ENCODE measurements at regions not wholly inside any gene's neighbourhood (a gene's known extent, or its start where the extent isn't known, plus 50 kb on each side); places are given as distances from the start of the nearest gene placed in this dataset.
"Not testable (repeated sequence)": the region's sequence is repeated elsewhere in the genome, so short reads cannot be mapped to it uniquely, and the experiment has no call there.

GRCh38 chr5:102068870-102069269 is 227.2 kb downstream of the SLCO4C1 start:
- TF ChIP-seq PAX5 (IDR thresholded peaks at IDR 0.05; ENCODE audit: insufficient read depth, low read length, severe bottlenecking): no peak
- no peak for TF ChIP-seq SPI1 (IDR thresholded peaks at IDR 0.05; ENCODE audit: low read depth, low read length)
- TF ChIP-seq POLR2AphosphoS5 (IDR thresholded peaks at IDR 0.05; ENCODE audit: low read depth, low read length): no peak
- TF ChIP-seq TAF1 (IDR thresholded peaks at IDR 0.05; ENCODE audit: low read depth, low read length): no peak
- no peak for TF ChIP-seq POU2F2 (IDR thresholded peaks at IDR 0.05; ENCODE audit: low read depth, low read length)
- TF ChIP-seq POLR2A (IDR thresholded peaks at IDR 0.05; ENCODE audit: low read depth, low read length): no peak
- DNase-seq (ENCODE audit: insufficient read length, low spot score): no peak

GRCh38 chr5:102049517-102049916 is 246.6 kb downstream of the SLCO4C1 start:
- DNase-seq (ENCODE audit: insufficient read length, low spot score): no peak
- no peak for TF ChIP-seq PAX5 (IDR thresholded peaks at IDR 0.05; ENCODE audit: insufficient read depth, low read length, severe bottlenecking)
- no peak for FAIRE-seq

More at GRCh38 chr5:102068870-102069269, 227.2 kb downstream of the SLCO4C1 start:
- FAIRE-seq: no peak

GRCh38 chr5:102048940-102049339 is 247.1 kb downstream of the SLCO4C1 start:
- DNase-seq (ENCODE audit: insufficient read length, low spot score) (no peak), FAIRE-seq (no peak)
- no peak for TF ChIP-seq PAX5 (IDR thresholded peaks at IDR 0.05; ENCODE audit: insufficient read depth, low read length, severe bottlenecking)

DNA sequence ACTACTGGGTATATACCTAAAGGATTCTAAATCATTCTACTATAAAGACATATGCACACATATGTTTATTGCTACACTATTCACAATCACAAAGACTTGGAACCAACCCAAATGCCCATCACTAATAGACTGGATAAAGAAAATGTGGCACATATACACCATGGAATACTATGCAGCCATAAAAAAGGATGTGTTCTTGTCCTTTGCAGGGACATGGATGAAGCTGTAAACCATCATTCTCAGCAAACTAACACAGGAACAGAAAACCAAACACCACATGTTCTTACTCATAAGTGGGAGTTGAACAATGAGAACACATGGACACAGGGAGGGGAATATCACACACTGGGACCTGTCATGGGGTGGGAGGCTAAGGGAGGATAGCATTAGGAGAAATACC is 249.0 kb downstream of the SLCO4C1 start:
- DNase-seq (ENCODE audit: insufficient read length, low spot score); FAIRE-seq: not testable (repeated sequence)

GRCh38 chr5:102040326-102040725 is 255.8 kb downstream of the SLCO4C1 start:
- TF ChIP-seq PAX5 (IDR thresholded peaks at IDR 0.05; ENCODE audit: insufficient read depth, low read length, severe bottlenecking) (no peak), TAF1 (IDR thresholded peaks at IDR 0.05; ENCODE audit: low read depth, low read length) (no peak), POLR2AphosphoS5 (IDR thresholded peaks at IDR 0.05; ENCODE audit: low read depth, low read length) (no peak), SPI1 (IDR thresholded peaks at IDR 0.05; ENCODE audit: low read depth, low read length) (no peak), POLR2A (IDR thresholded peaks at IDR 0.05; ENCODE audit: low read depth, low read length) (no peak), POU2F2 (IDR thresholded peaks at IDR 0.05; ENCODE audit: low read depth, low read length) (no peak)
- DNase-seq (ENCODE audit: insufficient read length, low spot score): no peak
- FAIRE-seq: no peak

DNA sequence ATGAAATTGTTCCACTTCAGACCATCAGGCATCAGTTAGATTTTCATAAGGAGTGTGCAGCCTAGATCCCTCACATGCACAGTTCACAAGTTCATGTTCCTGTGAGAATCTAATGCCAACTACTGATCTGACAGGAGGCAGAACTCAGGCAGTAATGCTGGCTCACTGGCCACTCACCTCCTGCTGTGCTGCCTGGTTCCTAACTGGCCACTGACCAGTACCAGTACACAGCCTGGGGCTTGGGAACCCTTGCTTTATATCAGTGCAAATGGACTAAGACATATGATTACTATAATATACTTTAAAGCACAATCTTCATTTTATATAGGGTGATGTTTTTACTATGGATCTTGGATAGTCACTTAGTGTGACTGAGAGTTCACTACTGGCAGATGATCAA is 259.2 kb downstream of the SLCO4C1 start:
- DNase-seq (ENCODE audit: insufficient read length, low spot score) (no peak), FAIRE-seq (no peak)
- no peak for TF ChIP-seq POU2F2 (IDR thresholded peaks at IDR 0.05; ENCODE audit: low read depth, low read length)
- no peak for TF ChIP-seq POLR2A (IDR thresholded peaks at IDR 0.05; ENCODE audit: low read depth, low read length)
- TF ChIP-seq PAX5 (IDR thresholded peaks at IDR 0.05; ENCODE audit: insufficient read depth, low read length, severe bottlenecking): no peak
- TF ChIP-seq POLR2AphosphoS5 (IDR thresholded peaks at IDR 0.05; ENCODE audit: low read depth, low read length): no peak
- no peak for TF ChIP-seq TAF1 (IDR thresholded peaks at IDR 0.05; ENCODE audit: low read depth, low read length)
- TF ChIP-seq SPI1 (IDR thresholded peaks at IDR 0.05; ENCODE audit: low read depth, low read length): no peak

- TF ChIP-seq POLR2AphosphoS5 (IDR thresholded peaks at IDR 0.05; ENCODE audit: low read depth, low read length): no peak
- no peak for TF ChIP-seq POU2F2 (IDR thresholded peaks at IDR 0.05; ENCODE audit: low read depth, low read length)
- TF ChIP-seq TAF1 (IDR thresholded peaks at IDR 0.05; ENCODE audit: low read depth, low read length): no peak
- TF ChIP-seq SPI1 (IDR thresholded peaks at IDR 0.05; ENCODE audit: low read depth, low read length): no peak
- TF ChIP-seq PAX5 (IDR thresholded peaks at IDR 0.05; ENCODE audit: insufficient read depth, low read length, severe bottlenecking): no peak
- no peak for TF ChIP-seq POLR2A (IDR thresholded peaks at IDR 0.05; ENCODE audit: low read depth, low read length)
- FAIRE-seq (no peak), DNase-seq (ENCODE audit: insufficient read length, low spot score) (no peak)
These were observed 264.4 kb downstream of the SLCO4C1 start for GRCh38 chr5:102031711-102032110.

DNA sequence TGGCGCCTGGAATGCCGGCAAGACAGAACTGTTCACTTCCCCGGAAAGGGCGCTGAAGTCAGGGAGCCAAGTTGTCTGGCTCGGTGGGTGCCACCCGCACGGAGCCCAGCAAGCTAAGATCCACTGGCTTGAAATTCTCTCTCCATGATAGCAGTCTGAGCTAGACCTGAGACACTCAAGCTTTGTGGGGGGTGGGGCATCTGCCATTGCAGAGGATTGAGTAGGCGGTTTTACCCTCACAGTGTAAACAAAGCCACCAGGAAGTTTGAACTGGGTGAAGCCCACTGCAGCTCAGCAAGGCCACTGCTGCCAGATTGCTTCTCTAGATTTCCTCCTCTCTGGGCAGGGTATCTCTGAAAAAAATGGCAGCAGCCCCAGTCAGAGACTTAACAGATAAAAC is 277.4 kb downstream of the SLCO4C1 start:
- TF ChIP-seq POLR2AphosphoS5 (IDR thresholded peaks at IDR 0.05; ENCODE audit: low read depth, low read length) (no peak), SPI1 (IDR thresholded peaks at IDR 0.05; ENCODE audit: low read depth, low read length) (no peak), POLR2A (IDR thresholded peaks at IDR 0.05; ENCODE audit: low read depth, low read length) (no peak), POU2F2 (IDR thresholded peaks at IDR 0.05; ENCODE audit: low read depth, low read length) (no peak), PAX5 (IDR thresholded peaks at IDR 0.05; ENCODE audit: insufficient read depth, low read length, severe bottlenecking) (no peak), TAF1 (IDR thresholded peaks at IDR 0.05; ENCODE audit: low read depth, low read length) (no peak)
- FAIRE-seq (no peak), DNase-seq (ENCODE audit: insufficient read length, low spot score) (no peak)

GRCh38 chr5:102018279-102018678 is 277.8 kb downstream of the SLCO4C1 start:
- no peak for TF ChIP-seq PAX5 (IDR thresholded peaks at IDR 0.05; ENCODE audit: insufficient read depth, low read length, severe bottlenecking)
- TF ChIP-seq TAF1 (IDR thresholded peaks at IDR 0.05; ENCODE audit: low read depth, low read length): no peak
- TF ChIP-seq POLR2AphosphoS5 (IDR thresholded peaks at IDR 0.05; ENCODE audit: low read depth, low read length): no peak
- no peak for TF ChIP-seq POU2F2 (IDR thresholded peaks at IDR 0.05; ENCODE audit: low read depth, low read length)
- no peak for TF ChIP-seq SPI1 (IDR thresholded peaks at IDR 0.05; ENCODE audit: low read depth, low read length)
- TF ChIP-seq POLR2A (IDR thresholded peaks at IDR 0.05; ENCODE audit: low read depth, low read length): no peak
- DNase-seq (ENCODE audit: insufficient read length, low spot score) (no peak), FAIRE-seq (no peak)

GRCh38 chr5:102014371-102014770 is 281.7 kb downstream of the SLCO4C1 start:
- DNase-seq (ENCODE audit: insufficient read length, low spot score) (no peak), FAIRE-seq (no peak)
- no peak for TF ChIP-seq POLR2A (IDR thresholded peaks at IDR 0.05; ENCODE audit: low read depth, low read length)
- no peak for TF ChIP-seq SPI1 (IDR thresholded peaks at IDR 0.05; ENCODE audit: low read depth, low read length)
- no peak for TF ChIP-seq POU2F2 (IDR thresholded peaks at IDR 0.05; ENCODE audit: low read depth, low read length)
- no peak for TF ChIP-seq PAX5 (IDR thresholded peaks at IDR 0.05; ENCODE audit: insufficient read depth, low read length, severe bottlenecking)

DNA sequence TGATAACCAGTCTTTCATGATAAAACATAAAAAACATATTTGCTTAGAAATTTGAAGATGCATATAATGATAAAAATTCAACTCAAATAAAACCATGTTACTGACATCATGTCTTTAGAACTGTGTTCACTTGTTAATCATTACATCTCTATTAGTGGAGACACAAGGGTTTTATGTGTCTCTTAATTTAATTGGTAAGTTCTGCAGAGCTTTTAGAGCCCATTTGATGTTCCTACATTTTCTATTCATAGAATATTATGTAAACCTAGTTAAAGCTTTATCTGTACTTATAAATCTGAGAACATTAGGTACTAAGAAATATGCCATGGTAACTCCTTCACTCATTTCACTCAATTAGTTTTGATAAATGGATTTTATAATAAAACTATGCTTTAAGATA is 285.4 kb downstream of the SLCO4C1 start:
- no peak for FAIRE-seq
- TF ChIP-seq POU2F2 (IDR thresholded peaks at IDR 0.05; ENCODE audit: low read depth, low read length) (no peak), PAX5 (IDR thresholded peaks at IDR 0.05; ENCODE audit: insufficient read depth, low read length, severe bottlenecking) (no peak), SPI1 (IDR thresholded peaks at IDR 0.05; ENCODE audit: low read depth, low read length) (no peak), TAF1 (IDR thresholded peaks at IDR 0.05; ENCODE audit: low read depth, low read length) (no peak), POLR2A (IDR thresholded peaks at IDR 0.05; ENCODE audit: low read depth, low read length) (no peak), POLR2AphosphoS5 (IDR thresholded peaks at IDR 0.05; ENCODE audit: low read depth, low read length) (no peak)
- DNase-seq (ENCODE audit: insufficient read length, low spot score): no peak
